Lower leg skin (tissue), 3 donors: ENCODE measurements at regions not wholly inside any gene's neighbourhood (a gene's known extent, or its start where the extent isn't known, plus 50 kb on each side); places are given as distances from the start of the nearest gene placed in this dataset.
"Not testable (repeated sequence)": the region's sequence is repeated elsewhere in the genome, so short reads cannot be mapped to it uniquely, and the experiment has no call there.

Source experiments
- DNase-seq, 2 donors: peaks; one replicate each; pipeline ENCODE4 v3.0.0-alpha.2; 2019; ENCODE audit warnings: low spot score in 2 of 2
- H3K4me3 ChIP-seq: fragments of 200-600 bp; sonication (generic); 2 replicates; pipeline ENCODE4 v1.5.1; 2017; ENCODE audit warnings: mild to moderate bottlenecking, low read depth; ENCODE audit not compliant: poor library complexity, severe bottlenecking
- WGBS, 2 donors: methylation state at CpG; one replicate each; pipeline ENCODE4 v1.1.5; 2018; 5-methylcytosine and 5-hydroxymethylcytosine counted together
- intact Hi-C: fragments of 100-400 bp; cut with DNase I; formaldehyde crosslinking; loops from one replicate; pipeline ENCODE4 v1.15.0; 2023; ENCODE audit warnings: low total_unique reads

- WGBS, 2 donors, result 58 to 71% methylated on average over 3 to 4 of the region's 5 CpGs
- intact Hi-C loops, H3K4me3 ChIP-seq, DNase-seq: not testable (repeated sequence)
Observed at GRCh38 chr6:57900687-57901399, 583.4 kb downstream of the PRIM2 start.

- DNase-seq, intact Hi-C loops, H3K4me3 ChIP-seq: not testable (repeated sequence)
- whole genome bisulfite sequencing, 2 donors, result 63 to 72% methylated on average over 3 of the region's 3 CpGs
Observed at GRCh38 chr6:57901445-57901844, 584.0 kb downstream of the PRIM2 start.

- H3K4me3 ChIP-seq, intact Hi-C loops, DNase-seq: not testable (repeated sequence)
- WGBS, 2 donors, result 88 to 94% methylated on average over 6 of the region's 6 CpGs
Observed at GRCh38 chr6:57904356-57904755, 586.9 kb downstream of the PRIM2 start.

- H3K4me3 ChIP-seq, DNase-seq, intact Hi-C loops: not testable (repeated sequence)
Observed at GRCh38 chr6:57915300-57915699, 597.9 kb downstream of the PRIM2 start.

GRCh38 chr6:57942966-57943365 lies 625.5 kb downstream of the PRIM2 start:
- intact Hi-C loops, H3K4me3 ChIP-seq, DNase-seq: not testable (repeated sequence)
- WGBS, 2 donors, result 90 to 91% methylated on average over 2 of the region's 2 CpGs

- DNase-seq, intact Hi-C loops, H3K4me3 ChIP-seq: not testable (repeated sequence)
- WGBS, 2 donors, result 93 to 98% methylated on average over 7 of the region's 7 CpGs
Observed at GRCh38 chr6:57946084-57946768, 628.8 kb downstream of the PRIM2 start.

- H3K4me3 ChIP-seq, intact Hi-C loops, DNase-seq: not testable (repeated sequence)
- 96 to 97% methylated on average over 11 of the region's 11 CpGs for WGBS, 2 donors
Observed at GRCh38 chr6:57946769-57947091, 629.3 kb downstream of the PRIM2 start.

GRCh38 chr6:57948481-57948880 lies 631.1 kb downstream of the PRIM2 start:
- intact Hi-C loops, DNase-seq, H3K4me3 ChIP-seq: not testable (repeated sequence)
- 88 to 100% methylated on average over 2 of the region's 2 CpGs for WGBS, 2 donors

GRCh38 chr6:57950430-57950829 lies 633.0 kb downstream of the PRIM2 start:
- intact Hi-C loops, DNase-seq, H3K4me3 ChIP-seq: not testable (repeated sequence)
- WGBS, 2 donors, result 91 to 96% methylated on average over 4 of the region's 4 CpGs

- H3K4me3 ChIP-seq, DNase-seq, intact Hi-C loops: not testable (repeated sequence)
Observed at GRCh38 chr6:57966757-57967156, 649.3 kb downstream of the PRIM2 start.

GRCh38 chr6:57971956-57972355 lies 654.5 kb downstream of the PRIM2 start:
- 52 to 63% methylated on average over 4 of the region's 4 CpGs for WGBS, 2 donors
- intact Hi-C loops, H3K4me3 ChIP-seq, DNase-seq: not testable (repeated sequence)
